ENCODE measurements at regions not wholly inside any gene's neighbourhood (a gene's known extent, or its start where the extent isn't known, plus 50 kb on each side); places are given as distances from the start of the nearest gene placed in this dataset.

DNA sequence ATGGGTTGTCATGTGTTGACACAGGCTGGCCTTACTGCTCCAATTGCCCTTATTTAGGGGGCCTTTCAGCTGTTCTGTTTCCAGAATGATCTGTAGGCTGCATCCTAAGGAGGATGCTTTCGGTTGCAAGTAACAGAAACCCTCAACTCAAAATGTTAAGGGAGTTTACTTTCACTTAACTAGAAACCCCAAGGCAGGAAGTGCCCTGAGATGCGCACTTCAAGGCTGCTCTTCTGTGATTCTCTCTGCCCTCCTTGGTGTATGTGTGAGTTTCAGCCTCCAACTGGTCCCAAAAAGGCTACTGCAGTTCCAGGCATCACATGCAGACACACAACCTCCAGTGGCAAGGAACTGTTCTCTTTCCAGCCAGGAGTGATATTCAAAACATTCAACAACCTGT, 97.3 kb upstream of the ATP6AP2 start:
- TF ChIP-seq, protein P1, sequence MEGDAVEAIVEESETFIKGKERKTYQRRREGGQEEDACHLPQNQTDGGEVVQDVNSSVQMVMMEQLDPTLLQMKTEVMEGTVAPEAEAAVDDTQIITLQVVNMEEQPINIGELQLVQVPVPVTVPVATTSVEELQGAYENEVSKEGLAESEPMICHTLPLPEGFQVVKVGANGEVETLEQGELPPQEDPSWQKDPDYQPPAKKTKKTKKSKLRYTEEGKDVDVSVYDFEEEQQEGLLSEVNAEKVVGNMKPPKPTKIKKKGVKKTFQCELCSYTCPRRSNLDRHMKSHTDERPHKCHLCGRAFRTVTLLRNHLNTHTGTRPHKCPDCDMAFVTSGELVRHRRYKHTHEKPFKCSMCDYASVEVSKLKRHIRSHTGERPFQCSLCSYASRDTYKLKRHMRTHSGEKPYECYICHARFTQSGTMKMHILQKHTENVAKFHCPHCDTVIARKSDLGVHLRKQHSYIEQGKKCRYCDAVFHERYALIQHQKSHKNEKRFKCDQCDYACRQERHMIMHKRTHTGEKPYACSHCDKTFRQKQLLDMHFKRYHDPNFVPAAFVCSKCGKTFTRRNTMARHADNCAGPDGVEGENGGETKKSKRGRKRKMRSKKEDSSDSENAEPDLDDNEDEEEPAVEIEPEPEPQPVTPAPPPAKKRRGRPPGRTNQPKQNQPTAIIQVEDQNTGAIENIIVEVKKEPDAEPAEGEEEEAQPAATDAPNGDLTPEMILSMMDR (IDR thresholded peaks at IDR 0.05), result no peak
- TF ChIP-seq POLR2A (IDR thresholded peaks at IDR 0.05), result no peak
